GM19397 (cell line): ENCODE measurements at regions not wholly inside any gene's neighbourhood (a gene's known extent, or its start where the extent isn't known, plus 50 kb on each side); places are given as distances from the start of the nearest gene placed in this dataset.
"Not testable (repeated sequence)": the region's sequence is repeated elsewhere in the genome, so short reads cannot be mapped to it uniquely, and the experiment has no call there.

Source experiments
- ATAC-seq: cut with Tn5 transposase; IDR thresholded peaks from one replicate; pipeline ENCODE4 v1.9.1; 2021; ENCODE audit warnings: mild to moderate bottlenecking, moderate library complexity; ENCODE audit not compliant: unreplicated experiment

DNA sequence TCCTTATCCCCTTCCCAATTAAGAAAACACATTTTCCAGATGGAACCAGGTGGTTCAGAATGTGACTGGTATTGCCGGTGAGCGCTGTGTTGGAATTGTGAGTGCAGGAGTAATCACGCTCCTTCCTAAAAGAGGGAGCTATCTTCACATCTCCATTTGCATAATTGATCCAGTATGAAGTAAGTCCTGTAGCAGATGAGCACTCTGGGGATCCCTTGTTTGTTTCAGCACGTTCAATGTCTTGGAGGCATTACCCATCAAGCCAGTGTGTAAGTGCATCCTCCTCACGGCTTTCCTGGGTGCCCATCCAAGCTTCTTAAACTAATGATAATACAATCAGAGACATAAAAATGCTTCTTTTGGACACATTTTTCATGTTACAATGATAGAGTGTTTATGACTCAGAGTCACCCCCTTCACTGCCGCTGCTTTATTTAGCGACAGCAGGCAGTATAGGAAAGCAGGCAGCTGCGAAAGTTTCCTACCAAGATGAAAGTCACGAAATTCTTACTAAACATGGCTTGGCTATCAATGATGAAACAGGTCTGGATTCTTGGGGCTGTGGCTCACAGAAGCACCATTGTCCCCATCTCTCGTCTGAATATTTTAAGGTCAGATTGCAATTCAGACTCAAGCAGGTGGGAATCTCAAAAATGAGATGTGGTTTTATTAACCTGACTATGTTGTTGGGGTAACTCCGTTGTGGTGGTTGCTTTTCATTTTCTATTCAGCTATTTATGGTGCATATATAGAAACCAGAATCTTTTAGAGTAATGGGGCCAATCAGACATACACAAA is 346.3 kb upstream of the MDFIC2 start:
- no peak for ATAC-seq

DNA sequence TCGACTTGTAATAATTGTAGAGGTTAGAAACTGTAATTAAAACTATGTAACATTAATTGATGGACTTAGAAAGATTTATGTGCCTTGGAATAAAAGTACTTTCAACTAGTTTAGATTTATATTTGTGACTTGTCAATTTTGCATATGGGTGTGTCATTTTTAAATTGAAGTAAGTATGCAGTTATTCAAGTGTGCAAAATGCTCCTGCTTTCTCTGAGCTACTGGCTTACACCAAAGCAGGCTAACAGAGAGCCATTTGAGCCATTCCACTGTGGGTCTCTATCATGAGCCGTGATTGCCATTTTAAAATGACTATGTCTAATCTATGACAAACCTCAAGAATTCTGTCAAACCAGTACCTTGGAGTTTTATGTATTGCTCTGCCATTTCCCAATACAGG is 345.0 kb upstream of the MDFIC2 start:
- ATAC-seq = no peak

DNA sequence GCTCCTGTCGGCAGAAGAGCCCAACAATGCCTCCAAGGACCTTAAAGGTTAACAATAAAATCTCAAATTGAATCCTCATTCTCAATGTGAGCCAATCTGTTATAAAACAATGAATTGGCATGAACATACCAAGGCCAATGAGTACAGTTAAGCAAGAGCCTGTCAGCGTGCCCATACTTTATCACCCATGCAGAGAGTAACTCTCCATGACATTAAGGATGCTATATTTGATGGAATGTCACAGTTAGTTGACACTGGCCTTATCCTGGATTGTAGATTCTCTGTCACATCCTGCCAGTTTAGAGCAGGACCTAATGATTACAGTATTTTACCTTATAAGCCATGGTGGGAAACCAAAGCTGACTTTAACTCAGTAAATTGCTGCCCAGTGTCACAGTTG is 335.4 kb upstream of the MDFIC2 start:
- no peak for ATAC-seq

DNA sequence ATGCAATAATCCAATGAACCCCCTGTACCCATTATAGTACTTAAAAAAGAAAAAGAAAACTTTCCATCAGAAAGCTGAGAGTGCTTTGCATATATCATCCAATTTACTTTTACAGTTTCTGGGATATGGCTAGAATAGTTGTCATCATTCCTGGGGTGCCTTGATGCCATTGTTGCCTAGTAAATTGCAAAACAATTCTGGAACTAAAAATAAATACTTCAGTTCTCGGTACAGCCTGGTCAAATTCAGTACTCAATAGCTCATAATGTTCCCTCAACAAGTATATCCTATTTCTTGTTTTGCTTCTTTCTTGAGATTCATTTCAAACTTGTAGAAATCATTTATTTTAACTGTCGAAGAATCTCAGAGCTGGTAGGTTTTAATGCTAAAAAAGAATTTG is 334.7 kb upstream of the MDFIC2 start:
- no peak for ATAC-seq

DNA sequence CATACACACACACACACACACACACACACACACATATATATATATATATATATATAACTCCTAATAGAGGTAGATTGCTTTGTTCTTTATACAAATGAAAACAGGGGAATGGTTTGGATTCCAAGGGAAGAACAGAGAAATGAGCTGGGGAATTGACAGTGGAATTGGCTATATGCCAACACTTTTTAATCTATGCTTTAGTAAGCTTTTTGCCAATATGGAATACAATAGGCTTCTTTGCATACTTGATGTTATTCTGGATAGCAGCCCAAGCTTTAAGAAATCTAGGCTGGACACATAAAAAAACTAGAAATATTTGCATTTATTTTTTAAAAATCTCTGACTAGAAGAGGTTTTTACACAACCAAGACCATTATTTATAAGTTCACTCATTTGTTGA is 334.2 kb upstream of the MDFIC2 start:
- no peak for ATAC-seq

DNA sequence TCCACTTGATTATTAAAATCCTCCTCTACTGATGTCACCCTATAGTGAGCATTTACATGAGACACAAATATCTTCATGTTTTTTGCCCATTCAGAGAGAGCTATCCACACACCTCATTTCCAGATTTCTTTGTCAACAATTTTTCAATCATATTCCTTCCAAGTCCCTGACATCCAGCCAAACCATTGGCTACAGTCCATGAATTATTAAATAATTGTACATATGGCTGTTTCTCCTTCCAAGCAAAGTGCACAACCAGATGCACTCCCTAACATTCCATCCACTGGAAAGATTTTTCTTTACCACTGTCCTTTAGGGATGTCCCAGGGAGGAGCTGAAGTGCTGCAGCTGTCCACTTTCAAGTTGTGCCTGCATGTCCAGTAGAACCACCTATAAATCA is 328.0 kb upstream of the MDFIC2 start:
- ATAC-seq = no peak

DNA sequence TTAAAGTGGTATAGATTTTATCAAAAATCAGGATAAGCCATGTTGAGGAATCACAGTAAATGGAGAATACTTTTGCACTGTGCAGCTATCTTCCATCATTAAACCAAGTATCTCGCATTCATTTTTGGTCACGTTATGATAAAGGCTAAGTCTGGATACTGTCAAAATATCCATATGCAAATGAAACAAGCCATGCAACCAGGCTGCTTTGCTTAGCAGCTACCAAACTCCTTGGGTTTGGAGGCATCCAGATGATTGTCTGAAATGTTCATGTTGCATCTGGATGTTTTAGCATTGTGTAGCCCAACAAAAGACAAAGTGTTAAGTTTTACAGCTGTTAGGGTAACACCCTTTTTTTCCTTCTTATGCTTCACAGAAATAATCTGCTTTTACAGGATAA is 322.9 kb upstream of the MDFIC2 start:
- ATAC-seq = no peak

DNA sequence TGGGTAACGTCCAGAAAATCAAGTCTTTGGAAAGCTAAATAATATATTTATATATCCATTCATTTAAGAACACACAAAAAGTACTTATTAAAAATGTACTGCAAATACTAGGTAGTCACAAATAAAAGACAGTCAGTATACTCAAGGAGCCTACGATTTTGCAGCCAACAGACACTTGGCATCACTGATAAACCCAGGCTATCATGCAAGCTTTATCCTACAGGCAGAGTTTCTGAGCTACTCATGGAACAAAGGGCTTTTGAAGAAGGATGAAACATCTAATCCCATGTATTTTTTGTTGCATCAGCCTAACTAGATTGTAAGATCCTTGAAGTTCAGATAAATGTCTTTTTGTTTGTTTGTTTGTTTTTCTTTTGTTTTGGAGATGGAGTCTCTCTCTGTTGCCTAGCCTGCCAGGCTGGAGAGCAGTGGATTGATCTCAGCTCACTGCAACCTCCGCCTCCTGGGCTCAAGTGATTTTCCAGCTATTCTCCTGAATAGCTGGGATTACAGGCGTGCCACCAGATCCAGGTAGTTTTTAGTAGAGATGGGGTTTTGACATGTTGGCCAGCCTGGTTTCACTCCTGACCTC is 319.4 kb upstream of the MDFIC2 start:
- ATAC-seq = no peak

DNA sequence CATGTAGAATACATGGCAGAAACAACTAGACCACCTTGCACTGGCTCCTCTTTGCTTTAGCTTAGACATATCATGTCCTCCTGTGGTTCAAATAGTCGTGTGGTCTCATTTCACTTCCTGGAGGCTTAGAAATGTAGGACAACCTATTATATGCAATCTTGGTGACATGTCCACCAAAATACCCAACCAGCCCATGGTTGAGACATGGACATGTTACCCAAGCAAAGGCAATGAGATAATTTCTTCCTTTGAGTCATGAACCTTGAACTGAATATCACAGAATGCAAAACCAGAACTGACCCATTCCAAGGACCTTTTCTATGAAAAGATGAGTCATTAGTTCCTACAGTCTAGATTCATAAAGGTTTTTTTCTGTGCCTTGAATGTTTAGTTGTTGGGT is 309.0 kb upstream of the MDFIC2 start:
- ATAC-seq = no peak

DNA sequence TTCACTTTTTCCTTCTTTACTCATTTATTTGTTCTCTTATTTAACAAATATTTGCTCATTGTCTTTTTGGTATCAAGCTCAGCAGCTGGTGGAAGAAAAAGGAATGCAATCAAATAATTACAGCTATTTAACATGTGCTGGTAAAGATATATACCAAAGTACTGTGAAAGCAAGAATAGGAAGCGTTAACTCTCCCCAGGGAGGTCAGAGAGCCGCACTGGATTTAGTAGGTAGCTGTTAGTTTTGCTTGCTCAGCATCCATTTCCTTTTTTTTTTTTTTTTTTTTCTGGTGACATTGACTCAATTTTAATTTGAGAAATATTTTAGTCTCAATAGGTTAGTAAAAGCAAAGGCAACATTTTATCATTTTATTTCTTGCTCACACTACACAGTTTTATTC is 308.5 kb upstream of the MDFIC2 start:
- ATAC-seq = no peak

DNA sequence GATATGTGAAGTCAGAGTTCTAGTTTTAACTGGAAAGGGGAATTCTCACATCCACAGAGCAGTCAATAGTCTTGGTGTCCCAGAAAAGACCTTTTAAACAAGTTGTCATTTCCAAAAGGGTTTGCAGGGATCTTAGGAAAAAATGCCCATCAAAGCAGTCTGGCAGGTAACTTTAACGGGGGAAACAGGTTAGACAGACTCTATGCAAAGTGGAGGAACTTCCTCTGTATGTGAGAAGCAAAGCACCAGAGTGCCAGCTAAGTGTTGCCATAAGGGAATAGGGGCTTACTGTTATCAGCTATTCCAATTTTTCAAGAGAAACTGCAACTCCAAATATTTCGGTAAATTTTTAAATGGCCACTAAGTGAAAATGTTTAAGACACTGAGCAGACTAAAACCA is 307.9 kb upstream of the MDFIC2 start:
- ATAC-seq = no peak

DNA sequence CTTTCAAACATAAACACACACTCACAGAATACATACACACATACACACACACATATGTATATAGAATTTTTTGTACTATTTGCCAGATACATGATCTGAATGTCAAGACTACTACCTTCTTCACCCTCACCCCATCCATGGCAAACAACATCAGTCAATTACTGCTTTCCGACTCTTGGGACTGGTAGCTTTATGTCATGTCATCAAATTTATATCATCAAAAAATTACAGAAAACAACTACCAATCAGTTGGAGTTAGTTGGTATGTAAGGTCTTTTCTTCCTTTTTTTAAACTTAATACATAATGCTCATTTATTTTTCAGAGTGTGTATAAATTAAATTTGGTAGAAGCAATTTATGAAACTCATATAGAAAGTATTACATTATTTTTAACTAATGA is 305.7 kb upstream of the MDFIC2 start:
- ATAC-seq = no peak

DNA sequence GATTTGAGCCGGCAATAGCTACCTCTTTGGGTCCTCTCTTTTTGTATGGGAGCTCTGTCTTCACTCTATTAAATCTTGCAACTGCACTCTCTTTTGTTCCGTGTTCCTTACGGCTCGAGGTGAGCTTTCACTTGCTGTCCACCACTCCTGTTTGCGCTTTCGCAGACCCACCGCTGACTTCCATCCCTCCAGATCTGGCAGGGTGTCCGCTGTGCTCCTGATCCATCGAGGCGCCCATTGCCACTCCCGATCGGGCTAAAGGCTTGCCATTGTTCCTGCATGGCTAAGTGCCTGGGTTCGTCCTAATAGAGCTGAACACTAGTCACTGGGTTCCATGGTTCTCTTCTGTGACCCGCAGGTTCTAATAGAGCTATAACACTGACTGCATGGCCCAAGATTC is 304.9 kb upstream of the MDFIC2 start:
- ATAC-seq = not testable (repeated sequence)

DNA sequence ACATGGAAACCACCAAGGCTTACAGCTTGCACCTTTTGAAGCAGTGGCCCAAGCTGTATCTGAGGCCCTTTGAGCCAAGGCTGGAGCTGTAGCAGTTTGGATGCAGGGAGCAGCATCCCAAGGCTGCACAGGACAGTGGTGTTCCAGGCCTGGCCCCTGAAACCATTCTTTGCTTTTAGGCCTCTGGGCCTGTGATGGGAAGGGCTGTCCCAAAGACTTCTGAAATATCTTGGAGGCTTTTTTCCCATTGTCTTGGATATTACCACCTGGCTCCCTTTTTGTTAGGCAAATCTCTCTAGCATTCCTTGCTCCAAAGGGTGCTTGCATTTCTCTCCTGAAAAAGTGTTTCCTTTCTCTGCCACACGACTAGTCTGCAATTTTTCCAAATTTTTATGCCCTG is 302.8 kb upstream of the MDFIC2 start:
- ATAC-seq = no peak

DNA sequence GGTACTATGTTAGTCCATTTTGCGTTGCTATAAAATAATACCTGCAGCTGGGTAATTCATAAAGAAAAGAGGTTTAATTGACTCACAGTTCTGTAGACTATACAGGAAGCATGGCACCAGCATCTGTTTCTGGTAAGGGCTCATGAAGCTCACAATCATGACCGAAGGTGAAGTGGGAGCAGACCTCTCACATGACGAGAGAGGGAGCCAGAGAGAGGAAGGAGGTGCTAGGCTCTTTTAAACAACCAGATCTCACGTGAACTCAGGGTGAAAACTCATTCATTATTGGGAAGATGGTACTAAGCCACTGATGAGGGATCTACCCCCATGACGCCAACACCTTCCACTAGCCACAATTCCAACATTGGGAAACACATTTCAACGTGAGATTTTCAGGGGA is 301.7 kb upstream of the MDFIC2 start:
- ATAC-seq = no peak

DNA sequence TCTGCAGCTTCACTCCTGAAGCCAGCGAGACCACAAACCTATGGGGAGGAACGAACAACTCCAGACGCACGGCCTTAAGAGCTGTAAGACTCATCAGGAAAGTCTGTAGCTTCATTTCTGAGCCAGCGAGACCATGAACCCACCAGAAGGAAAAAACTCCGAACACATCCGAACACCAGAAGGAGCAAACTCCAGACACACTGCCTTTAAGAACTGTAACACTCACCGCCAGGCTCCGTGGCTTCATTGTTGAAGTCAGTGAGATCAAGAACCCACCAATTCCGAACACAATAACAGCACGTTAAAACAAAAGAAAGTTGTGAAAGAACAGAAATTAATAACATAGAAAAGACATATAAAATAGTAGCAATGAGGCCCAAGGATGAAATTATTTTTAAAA is 300.5 kb upstream of the MDFIC2 start:
- ATAC-seq = no peak

DNA sequence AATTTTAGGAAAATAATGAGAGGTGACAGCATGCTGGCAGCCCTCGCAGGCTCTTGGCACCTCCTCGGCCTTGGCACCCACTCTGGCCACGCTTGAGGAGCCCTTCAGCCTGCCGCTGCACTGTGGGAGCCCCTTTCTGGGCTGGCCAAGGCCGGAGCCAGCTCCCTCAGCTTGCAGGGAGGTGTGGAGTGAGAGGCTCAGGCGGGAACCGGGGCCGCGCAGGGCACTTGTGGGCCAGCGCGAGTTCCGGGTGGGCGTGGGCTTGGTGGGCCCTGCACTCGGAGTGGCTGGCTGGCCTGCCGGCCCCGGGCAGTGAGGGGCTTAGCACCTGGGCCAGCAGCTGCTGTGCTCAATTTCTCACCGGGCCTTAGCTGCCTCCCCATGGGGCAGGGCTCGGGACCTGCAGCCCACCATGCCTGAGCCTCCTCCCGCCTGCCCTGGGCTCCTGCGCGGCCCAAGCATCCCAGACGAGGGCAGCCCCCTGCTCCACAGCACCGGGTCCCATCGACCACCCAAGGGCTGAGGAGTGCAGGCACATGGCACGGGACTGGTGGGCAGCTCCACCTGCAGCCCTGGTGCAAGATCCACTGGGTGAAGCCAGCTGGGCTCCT is 299.3 kb upstream of the MDFIC2 start:
- not testable (repeated sequence) for ATAC-seq

DNA sequence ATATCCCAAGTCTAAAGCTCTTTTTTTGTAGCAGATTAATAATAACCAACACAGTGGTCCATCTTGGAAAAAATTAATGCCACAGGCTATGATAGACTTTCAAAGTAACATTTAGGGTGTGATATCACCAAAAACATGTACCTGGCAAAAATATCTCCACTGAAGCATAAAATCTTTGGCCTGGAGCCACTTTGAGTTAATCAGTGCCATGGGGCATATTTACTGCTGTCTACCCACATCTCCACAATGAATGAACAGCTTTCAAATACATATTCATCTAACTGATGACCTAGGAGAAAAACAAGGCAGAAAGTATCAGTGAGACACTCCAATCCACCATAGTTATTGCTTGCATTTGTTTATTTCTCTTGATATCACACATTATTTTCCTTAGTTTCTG is 296.0 kb upstream of the MDFIC2 start:
- ATAC-seq = no peak

DNA sequence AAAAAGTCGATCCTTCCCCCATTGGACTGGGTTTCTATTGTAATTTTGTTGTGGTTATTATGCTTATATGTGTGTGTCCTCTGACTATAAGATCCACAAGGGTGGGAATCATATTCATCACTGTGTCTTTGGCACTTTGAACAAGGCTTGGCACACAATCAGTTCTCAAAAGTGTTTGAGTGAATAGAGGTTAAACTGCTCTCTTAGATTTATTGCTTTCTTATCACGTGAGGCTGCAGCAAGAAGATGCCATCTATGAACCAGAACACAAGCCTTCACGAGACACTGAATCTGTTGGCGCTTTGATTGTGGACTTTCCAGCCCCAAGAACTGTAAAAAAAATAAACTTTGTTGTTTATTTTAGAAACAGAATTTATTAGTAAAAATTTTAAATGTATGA is 295.0 kb upstream of the MDFIC2 start:
- ATAC-seq = no peak

DNA sequence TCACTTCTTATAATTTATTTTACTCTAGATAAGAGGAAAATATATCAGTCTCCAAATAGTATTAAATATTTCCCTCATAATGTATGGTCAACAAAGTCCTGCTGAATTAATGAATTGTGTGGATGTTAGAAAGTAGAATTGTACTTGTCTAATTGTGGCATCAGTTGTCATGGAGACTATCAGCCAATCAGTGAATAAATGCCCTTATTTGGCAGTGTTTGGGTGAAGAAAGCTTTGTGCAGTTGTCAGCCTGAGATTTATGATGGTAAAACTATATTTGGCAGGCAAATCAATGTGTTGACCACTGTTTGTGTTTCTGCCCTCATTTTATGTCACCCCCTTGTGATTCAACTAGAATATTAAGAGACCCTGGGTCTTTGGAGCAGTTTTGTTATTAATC is 293.6 kb upstream of the MDFIC2 start:
- no peak for ATAC-seq

DNA sequence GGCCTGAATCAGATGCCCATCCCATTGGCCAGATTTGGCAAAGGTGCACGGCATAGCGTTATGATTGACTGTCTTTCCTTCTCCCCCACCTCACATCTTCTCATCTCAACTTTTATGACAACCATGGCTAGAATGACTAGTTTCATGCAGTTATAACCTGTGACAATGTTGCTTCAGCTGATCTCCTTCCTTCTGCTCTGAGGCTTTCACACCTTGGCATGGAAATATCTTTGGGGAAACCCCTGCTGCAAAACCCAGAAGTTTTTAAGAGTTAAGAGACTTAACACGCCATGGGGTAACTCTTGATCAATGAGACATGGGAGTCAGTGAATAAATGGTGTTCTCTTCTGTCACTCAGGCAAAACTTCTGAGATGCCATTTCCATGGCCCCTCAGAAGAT is 290.7 kb upstream of the MDFIC2 start:
- ATAC-seq = no peak

DNA sequence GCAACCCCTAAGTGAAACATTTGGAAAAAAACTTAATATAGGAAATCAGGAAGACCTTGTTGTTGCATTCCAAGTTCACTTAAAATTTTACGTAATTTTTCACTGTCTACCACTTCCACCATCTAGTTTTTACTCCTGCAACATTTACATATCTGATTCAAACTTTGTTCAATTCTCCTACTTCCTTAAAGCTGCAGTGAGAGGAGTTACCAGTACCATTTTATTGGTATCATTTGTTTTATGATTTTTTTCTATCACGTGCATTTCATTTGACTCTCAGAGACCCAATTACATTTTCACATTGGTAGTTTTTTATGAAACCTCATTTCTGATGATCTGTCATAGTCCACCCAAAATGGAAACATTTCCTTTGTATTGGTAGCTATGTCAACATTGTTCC is 284.9 kb upstream of the MDFIC2 start:
- ATAC-seq = no peak

DNA sequence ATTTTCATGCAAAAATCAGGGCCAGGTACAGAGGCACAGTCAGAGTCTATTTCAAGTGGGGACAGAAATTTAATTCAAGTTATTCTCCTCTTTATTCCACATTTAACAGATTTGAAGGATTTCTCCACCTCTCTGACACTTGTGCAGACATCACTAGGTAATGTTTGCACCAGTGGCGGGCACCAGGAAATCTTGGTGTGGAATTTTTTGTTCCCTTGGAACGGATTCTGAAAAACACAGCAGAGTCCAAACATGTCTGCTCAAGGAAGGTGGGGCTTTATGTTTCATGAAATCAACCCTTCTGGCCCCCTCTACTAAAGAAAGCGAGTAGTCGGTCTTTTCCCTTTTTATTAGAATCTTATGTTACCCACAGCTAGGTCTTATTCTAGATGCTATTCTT is 271.2 kb upstream of the MDFIC2 start:
- ATAC-seq = no peak
